ENCODE measurements at regions not wholly inside any gene's neighbourhood (a gene's known extent, or its start where the extent isn't known, plus 50 kb on each side); places are given as distances from the start of the nearest gene placed in this dataset.

DNA sequence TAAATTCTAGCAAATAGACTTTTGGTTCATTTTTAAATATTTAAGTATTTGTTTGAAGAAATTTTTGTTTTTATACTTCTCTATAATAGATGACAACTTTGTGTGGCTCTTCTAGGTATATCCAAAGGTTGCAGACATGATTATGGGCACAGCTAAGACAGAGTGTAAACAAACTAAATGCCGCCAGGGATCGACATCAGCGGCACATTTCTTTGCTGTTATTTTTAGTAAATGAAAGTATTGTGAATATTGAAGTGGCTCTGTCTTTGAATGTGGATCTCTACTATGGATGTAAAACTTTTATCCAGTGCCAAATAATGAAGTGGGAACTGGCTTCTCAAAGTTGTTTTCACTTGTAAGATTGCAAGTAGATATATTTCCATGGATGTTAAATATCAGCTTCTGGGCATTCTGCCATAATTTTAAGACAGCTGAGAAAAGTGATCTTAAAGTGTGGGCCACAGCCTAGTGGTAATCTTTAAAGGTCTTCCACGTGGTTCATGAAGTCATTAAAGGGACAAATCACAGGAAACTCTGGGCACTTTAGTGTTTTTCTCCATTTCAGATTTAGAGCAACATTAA is 589.9 kb downstream of the ZNF608 start:
- TF ChIP-seq, protein P1, sequence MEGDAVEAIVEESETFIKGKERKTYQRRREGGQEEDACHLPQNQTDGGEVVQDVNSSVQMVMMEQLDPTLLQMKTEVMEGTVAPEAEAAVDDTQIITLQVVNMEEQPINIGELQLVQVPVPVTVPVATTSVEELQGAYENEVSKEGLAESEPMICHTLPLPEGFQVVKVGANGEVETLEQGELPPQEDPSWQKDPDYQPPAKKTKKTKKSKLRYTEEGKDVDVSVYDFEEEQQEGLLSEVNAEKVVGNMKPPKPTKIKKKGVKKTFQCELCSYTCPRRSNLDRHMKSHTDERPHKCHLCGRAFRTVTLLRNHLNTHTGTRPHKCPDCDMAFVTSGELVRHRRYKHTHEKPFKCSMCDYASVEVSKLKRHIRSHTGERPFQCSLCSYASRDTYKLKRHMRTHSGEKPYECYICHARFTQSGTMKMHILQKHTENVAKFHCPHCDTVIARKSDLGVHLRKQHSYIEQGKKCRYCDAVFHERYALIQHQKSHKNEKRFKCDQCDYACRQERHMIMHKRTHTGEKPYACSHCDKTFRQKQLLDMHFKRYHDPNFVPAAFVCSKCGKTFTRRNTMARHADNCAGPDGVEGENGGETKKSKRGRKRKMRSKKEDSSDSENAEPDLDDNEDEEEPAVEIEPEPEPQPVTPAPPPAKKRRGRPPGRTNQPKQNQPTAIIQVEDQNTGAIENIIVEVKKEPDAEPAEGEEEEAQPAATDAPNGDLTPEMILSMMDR (conservative IDR thresholded peaks at IDR 0.05), result no peak
- TF ChIP-seq ZFX (IDR thresholded peaks at IDR 0.05), result no peak
- no peak overlapping the region for H3K27ac ChIP-seq

GRCh38 chr5:124154714-124155113 is 591.7 kb downstream of the ZNF608 start:
- TF ChIP-seq, protein P1 (conservative IDR thresholded peaks at IDR 0.05), result no peak
- no peak for TF ChIP-seq ZFX (IDR thresholded peaks at IDR 0.05)
- H3K27ac ChIP-seq, result no peak overlapping the region

DNA sequence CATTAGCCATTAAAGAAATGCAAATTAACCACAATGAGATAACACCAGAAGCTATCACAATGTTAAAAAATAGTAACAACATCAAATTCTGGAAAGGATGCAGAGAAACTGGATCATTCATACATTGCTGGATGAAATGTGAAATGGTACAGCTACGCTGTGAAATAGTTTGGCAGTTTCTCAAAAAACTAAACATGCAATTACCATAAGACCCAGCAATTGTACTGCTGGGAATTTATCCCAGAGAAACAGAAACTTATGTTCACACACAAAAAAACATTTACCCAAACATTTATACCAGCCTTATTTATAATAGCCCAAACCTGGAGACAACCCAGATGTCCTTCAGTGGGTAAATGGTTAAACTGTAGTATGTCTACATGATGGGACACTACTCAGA is 592.9 kb downstream of the ZNF608 start:
- no peak overlapping the region for H3K27ac ChIP-seq
- TF ChIP-seq, protein P1 (conservative IDR thresholded peaks at IDR 0.05), result no peak
- no peak for TF ChIP-seq ZFX (IDR thresholded peaks at IDR 0.05)

DNA sequence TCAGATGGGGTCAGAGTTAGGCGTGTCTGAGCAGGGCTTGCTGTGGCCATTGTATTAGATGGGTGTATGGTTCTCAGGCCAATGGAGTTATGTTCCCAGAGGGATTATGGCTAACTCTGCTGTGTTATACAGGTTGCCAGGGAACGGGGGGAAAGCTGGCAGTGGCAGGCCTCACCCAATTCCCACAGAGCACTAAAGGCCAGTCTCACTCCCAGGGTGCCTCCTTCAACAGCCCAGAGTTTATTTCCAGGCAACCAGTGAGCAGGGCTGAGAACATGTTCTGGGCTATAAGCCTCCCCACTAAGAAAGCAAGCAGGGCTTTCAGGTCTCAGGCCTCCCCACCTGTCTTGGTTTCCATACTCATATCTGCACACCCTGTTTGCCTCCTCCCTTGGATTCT is 597.9 kb downstream of the ZNF608 start:
- H3K27ac ChIP-seq, result no peak overlapping the region
- no peak for TF ChIP-seq ZFX (IDR thresholded peaks at IDR 0.05)
- TF ChIP-seq, protein P1 (conservative IDR thresholded peaks at IDR 0.05), result no peak

DNA sequence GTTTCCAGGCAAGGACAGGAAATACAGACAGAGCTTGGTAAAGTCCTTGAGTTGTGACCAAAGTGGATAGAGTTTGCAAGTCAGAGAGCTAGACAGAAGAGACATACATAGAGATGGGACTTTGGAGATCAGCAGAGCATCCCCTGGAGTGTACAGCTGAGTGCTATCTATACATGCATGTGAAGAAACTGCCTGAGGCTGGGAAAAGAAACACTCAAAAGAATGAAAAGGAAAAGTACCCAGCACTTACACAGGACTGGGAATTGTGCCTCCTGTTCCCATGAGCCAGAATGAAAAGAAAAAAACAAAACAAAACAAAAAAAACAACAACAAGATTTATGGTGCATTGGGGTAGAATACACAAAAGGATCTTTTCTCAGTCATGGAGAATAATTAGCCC is 606.4 kb downstream of the ZNF608 start:
- H3K27ac ChIP-seq, result no peak overlapping the region
- no peak for TF ChIP-seq ZFX (IDR thresholded peaks at IDR 0.05)
- TF ChIP-seq, protein P1 (conservative IDR thresholded peaks at IDR 0.05), result no peak

DNA sequence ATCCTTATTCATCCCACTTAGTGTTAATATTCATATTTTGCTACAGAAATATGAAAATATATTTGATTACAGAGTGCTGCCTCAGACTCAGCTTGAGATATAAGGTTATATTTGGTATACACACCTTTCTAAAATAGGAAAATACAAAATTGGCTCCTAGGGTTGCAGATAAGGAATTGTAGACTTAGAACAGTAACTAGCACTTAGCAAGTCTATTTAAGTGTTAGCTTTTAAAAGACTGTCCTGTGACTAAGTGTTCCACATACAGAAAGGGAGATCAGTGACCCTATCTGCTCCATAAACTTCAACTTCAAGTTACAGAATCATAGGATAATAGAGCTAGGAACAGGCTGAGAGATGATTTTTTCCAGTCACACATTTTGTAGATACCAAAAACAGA is 607.0 kb downstream of the ZNF608 start:
- TF ChIP-seq, protein P1 (conservative IDR thresholded peaks at IDR 0.05), result no peak
- no peak for TF ChIP-seq ZFX (IDR thresholded peaks at IDR 0.05)
- H3K27ac ChIP-seq, result no peak overlapping the region

DNA sequence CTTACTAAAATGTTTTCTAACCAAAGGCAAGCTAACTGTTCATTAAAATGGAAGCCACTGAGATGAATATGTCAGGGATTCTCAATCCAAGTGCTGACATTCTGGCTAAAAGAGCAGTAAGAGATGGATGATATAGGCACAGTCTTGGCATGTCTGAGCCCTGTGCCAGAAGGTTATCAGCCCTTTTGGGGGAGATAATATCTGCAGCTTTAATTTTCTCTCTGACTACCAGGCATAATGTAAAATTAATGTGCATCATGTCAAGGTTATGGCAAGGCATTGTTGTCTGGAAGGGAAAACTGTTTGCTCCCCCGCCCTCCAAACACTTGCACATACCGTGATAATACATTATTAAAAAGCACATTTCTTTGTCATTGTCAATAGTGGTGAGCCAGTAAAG is 609.8 kb downstream of the ZNF608 start:
- TF ChIP-seq ZFX (IDR thresholded peaks at IDR 0.05), result no peak
- TF ChIP-seq, protein P1 (conservative IDR thresholded peaks at IDR 0.05), result no peak
- no peak overlapping the region for H3K27ac ChIP-seq
